ENCODE measurements at regions not wholly inside any gene's neighbourhood (a gene's known extent, or its start where the extent isn't known, plus 50 kb on each side); places are given as distances from the start of the nearest gene placed in this dataset.
"Not testable (repeated sequence)": the region's sequence is repeated elsewhere in the genome, so short reads cannot be mapped to it uniquely, and the experiment has no call there.

GRCh38 chr12:131250951-131251315, 297.2 kb downstream of the ADGRD1 start:
- DNase-seq = no peak

GRCh38 chr12:131251336-131252101, 297.8 kb downstream of the ADGRD1 start:
- no peak for DNase-seq

GRCh38 chr12:131253376-131254026, 299.8 kb downstream of the ADGRD1 start:
- no peak for DNase-seq

- DNase-seq = no peak
These were observed 300.7 kb downstream of the ADGRD1 start for GRCh38 chr12:131254374-131254773.

GRCh38 chr12:131258398-131258797, 304.7 kb downstream of the ADGRD1 start:
- DNase-seq = peak; percentile 75

GRCh38 chr12:131260251-131260905, 306.7 kb downstream of the ADGRD1 start:
- DNase-seq = no peak

- no peak for DNase-seq
These were observed 307.2 kb downstream of the ADGRD1 start for GRCh38 chr12:131260954-131261353.

- no peak for DNase-seq
These were observed 308.2 kb downstream of the ADGRD1 start for GRCh38 chr12:131261906-131262305.

- DNase-seq = no peak
These were observed 309.9 kb downstream of the ADGRD1 start for GRCh38 chr12:131263626-131264025.

GRCh38 chr12:131264635-131265034, 310.9 kb downstream of the ADGRD1 start:
- no peak for DNase-seq

- DNase-seq = no peak
These were observed 313.1 kb downstream of the ADGRD1 start for GRCh38 chr12:131266591-131267467.

GRCh38 chr12:131267576-131267975, 313.9 kb downstream of the ADGRD1 start:
- DNase-seq = no peak

- not testable (repeated sequence) for DNase-seq
These were observed 314.4 kb downstream of the ADGRD1 start for GRCh38 chr12:131268123-131268522.

GRCh38 chr12:131268571-131268970, 314.9 kb downstream of the ADGRD1 start:
- DNase-seq = not testable (repeated sequence)

GRCh38 chr12:131269551-131269950, 315.8 kb downstream of the ADGRD1 start:
- no peak for DNase-seq

GRCh38 chr12:131269977-131270376, 316.3 kb downstream of the ADGRD1 start:
- DNase-seq = peak; percentile 70

GRCh38 chr12:131271724-131272123, 318.0 kb downstream of the ADGRD1 start:
- DNase-seq = no peak

- not testable (repeated sequence) for DNase-seq
These were observed 318.6 kb downstream of the ADGRD1 start for GRCh38 chr12:131272283-131272814.

- no peak for DNase-seq
These were observed 319.7 kb downstream of the ADGRD1 start for GRCh38 chr12:131273291-131273845.

GRCh38 chr12:131274061-131274460, 320.4 kb downstream of the ADGRD1 start:
- DNase-seq = no peak

GRCh38 chr12:131274906-131275305, 321.2 kb downstream of the ADGRD1 start:
- DNase-seq = no peak

GRCh38 chr12:131275824-131276223, 322.1 kb downstream of the ADGRD1 start:
- no peak for DNase-seq
